ENCODE measurements at regions not wholly inside any gene's neighbourhood (a gene's known extent, or its start where the extent isn't known, plus 50 kb on each side); places are given as distances from the start of the nearest gene placed in this dataset.

- TF ChIP-seq CTCF (IDR thresholded peaks at IDR 0.05; ENCODE audit: low read depth, low read length), result no peak
- H3K4me3 ChIP-seq (ENCODE audit: low read depth, low read length), result peak overlapping the region; percentile 56
These were observed 89.5 kb upstream of the CHD2 start for GRCh38 chr15:92810418-92811138.

- TF ChIP-seq CTCF (IDR thresholded peaks at IDR 0.05; ENCODE audit: low read depth, low read length), result no peak
- peak overlapping the region; percentile 56 for H3K4me3 ChIP-seq (ENCODE audit: low read depth, low read length)
These were observed 88.8 kb upstream of the CHD2 start for GRCh38 chr15:92811148-92811913.

- H3K4me3 ChIP-seq (ENCODE audit: low read depth, low read length), result no peak overlapping the region
- TF ChIP-seq CTCF (IDR thresholded peaks at IDR 0.05; ENCODE audit: low read depth, low read length), result no peak
These were observed 87.9 kb upstream of the CHD2 start for GRCh38 chr15:92812271-92812670.

DNA sequence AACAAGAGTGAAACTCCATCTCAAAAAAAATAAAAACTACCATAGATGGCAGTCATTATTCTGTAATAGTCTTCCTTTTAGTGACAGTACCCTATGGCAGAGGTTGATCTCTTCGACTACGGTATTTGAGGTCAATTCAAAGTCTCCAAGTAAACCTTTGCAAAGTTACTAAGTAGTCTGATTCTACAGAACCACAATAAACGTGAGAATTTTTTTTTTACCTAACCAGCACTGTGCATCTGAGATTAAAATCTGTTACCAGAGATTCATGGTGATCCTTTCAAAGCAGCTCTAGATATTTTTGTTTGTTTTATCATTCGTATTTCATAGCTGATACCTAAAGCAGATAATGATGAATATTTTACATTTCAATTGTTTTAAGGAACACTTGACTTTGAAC lies 86.6 kb upstream of the CHD2 start:
- no peak overlapping the region for H3K4me3 ChIP-seq (ENCODE audit: low read depth, low read length)
- TF ChIP-seq CTCF (IDR thresholded peaks at IDR 0.05; ENCODE audit: low read depth, low read length), result no peak

DNA sequence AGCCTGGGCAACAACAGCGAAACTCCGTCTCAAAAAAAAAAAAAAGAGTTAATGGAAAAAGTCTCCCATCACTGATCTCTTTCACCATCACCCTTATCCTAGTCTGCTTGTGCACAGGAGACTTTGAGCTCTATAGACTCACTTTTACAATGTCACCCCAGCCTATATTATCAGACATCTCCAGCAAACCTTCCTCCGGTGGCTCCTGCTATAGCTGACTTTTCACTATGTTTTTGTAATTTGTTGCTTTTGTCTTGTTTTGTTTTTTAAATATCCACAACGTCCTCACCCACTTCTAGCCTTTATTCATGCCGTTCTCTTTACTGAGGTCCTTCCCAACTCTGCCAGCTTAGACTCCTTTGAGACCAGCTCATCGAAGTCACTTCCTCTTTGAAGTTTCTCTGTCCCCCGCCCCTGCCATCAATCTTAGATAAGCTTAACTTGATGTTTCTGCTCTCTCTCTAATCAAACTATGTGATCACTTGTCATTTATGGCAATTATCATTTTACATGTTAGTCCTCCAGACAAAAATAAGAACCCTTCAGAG lies 82.7 kb upstream of the CHD2 start:
- TF ChIP-seq CTCF (IDR thresholded peaks at IDR 0.05; ENCODE audit: low read depth, low read length), result no peak
- no peak overlapping the region for H3K4me3 ChIP-seq (ENCODE audit: low read depth, low read length)

DNA sequence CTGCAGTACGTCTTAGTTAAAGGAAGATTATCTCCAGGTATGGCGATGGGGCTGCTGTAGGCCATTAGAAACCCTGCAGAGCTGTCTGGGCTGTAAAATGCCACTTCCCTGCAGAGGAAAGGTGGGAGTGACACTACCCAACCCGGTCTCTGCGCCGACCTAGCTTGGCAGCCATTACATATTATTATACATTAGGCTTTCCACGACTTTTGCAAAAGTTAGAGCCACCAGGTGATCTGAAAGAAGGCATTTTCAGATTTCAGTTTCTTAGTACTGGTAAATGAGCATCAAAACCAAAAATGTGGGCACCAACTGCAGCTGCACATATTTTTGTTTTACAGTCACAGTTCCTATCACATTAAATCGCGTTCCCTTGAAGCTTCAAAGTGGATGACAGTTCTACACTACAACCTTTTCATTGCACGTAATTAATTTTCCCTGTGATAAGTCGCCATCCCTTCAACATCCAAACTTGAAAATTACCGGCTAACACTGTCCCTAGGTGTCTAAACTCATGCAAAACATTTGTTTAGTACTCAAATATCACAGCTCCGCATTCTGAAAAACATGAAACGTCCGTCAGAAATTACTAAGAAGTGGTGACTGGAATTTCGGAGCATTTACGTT lies 81.4 kb upstream of the CHD2 start:
- TF ChIP-seq CTCF (IDR thresholded peaks at IDR 0.05; ENCODE audit: low read depth, low read length), result no peak
- peak overlapping the region; percentile 46 for H3K4me3 ChIP-seq (ENCODE audit: low read depth, low read length)
